ENCODE measurements at regions not wholly inside any gene's neighbourhood (a gene's known extent, or its start where the extent isn't known, plus 50 kb on each side); places are given as distances from the start of the nearest gene placed in this dataset.

GRCh38 chr2:142259356-142259755 is 128.5 kb upstream of the LRP1B start:
- no peak for DNase-seq (ENCODE audit: low read depth in 2 of 2)

GRCh38 chr2:142254031-142254430 is 123.2 kb upstream of the LRP1B start:
- no peak for DNase-seq (ENCODE audit: low read depth in 2 of 2)

GRCh38 chr2:142241016-142241415 is 110.2 kb upstream of the LRP1B start:
- no peak for DNase-seq (ENCODE audit: low read depth in 2 of 2)

- no peak for DNase-seq (ENCODE audit: low read depth in 2 of 2)
Observed at GRCh38 chr2:142236181-142236580, 105.4 kb upstream of the LRP1B start.

GRCh38 chr2:142234741-142235140 is 103.9 kb upstream of the LRP1B start:
- peak in 1 of 2 experiments; percentile 1 for DNase-seq (ENCODE audit: low read depth in 2 of 2)

- DNase-seq (ENCODE audit: low read depth in 2 of 2) = no peak
Observed at GRCh38 chr2:142223309-142223708, 92.5 kb upstream of the LRP1B start.

- no peak for DNase-seq (ENCODE audit: low read depth in 2 of 2)
Observed at GRCh38 chr2:142222715-142223114, 91.9 kb upstream of the LRP1B start.

- DNase-seq (ENCODE audit: low read depth in 2 of 2) = no peak
Observed at GRCh38 chr2:142220901-142221300, 90.1 kb upstream of the LRP1B start.

- no peak for DNase-seq (ENCODE audit: low read depth in 2 of 2)
Observed at GRCh38 chr2:142220239-142220638, 89.4 kb upstream of the LRP1B start.

- DNase-seq (ENCODE audit: low read depth in 2 of 2) = no peak
Observed at GRCh38 chr2:142218471-142218870, 87.7 kb upstream of the LRP1B start.

- DNase-seq (ENCODE audit: low read depth in 2 of 2) = no peak
Observed at GRCh38 chr2:142217804-142218203, 87.0 kb upstream of the LRP1B start.

GRCh38 chr2:142200062-142200461 is 69.2 kb upstream of the LRP1B start:
- no peak for DNase-seq (ENCODE audit: low read depth in 2 of 2)

GRCh38 chr2:142199073-142199472 is 68.3 kb upstream of the LRP1B start:
- DNase-seq (ENCODE audit: low read depth in 2 of 2) = no peak

GRCh38 chr2:142190805-142191204 is 60.0 kb upstream of the LRP1B start:
- DNase-seq (ENCODE audit: low read depth in 2 of 2) = no peak

GRCh38 chr2:142189501-142189900 is 58.7 kb upstream of the LRP1B start:
- DNase-seq (ENCODE audit: low read depth in 2 of 2) = no peak

GRCh38 chr2:142188562-142188961 is 57.7 kb upstream of the LRP1B start:
- DNase-seq (ENCODE audit: low read depth in 2 of 2) = no peak

- no peak for DNase-seq (ENCODE audit: low read depth in 2 of 2)
Observed at GRCh38 chr2:142180820-142181533, 50.2 kb upstream of the LRP1B start.

All from fibroblast of skin of left quadriceps (primary cell).